PC-3 (cell line): ENCODE measurements at regions not wholly inside any gene's neighbourhood (a gene's known extent, or its start where the extent isn't known, plus 50 kb on each side); places are given as distances from the start of the nearest gene placed in this dataset.

Experiments used
- EZH2 ChIP-seq: fragments of 300-600 bp; sonication (generic); IDR thresholded peaks from one replicate; pipeline ENCODE4 v1.6.1; 2017; ENCODE audit warnings: antibody characterized with exemption, mild to moderate bottlenecking, low read length; ENCODE audit not compliant: unreplicated experiment
- EZH2phosphoT487 ChIP-seq: fragments of 300-600 bp; sonication (generic); IDR thresholded peaks from 2 replicates; pipeline ENCODE4 v1.6.1; 2018; ENCODE audit warnings: mild to moderate bottlenecking, antibody characterized with exemption, low read length, borderline replicate concordance
- TF ChIP-seq, protein P1 (sequence below): fragments of 300-600 bp; sonication (generic); conservative IDR thresholded peaks from 2 replicates; pipeline ENCODE4 v1.5.1; 2017; ENCODE audit warnings: antibody characterized with exemption, low read depth, mild to moderate bottlenecking, low read length

DNA sequence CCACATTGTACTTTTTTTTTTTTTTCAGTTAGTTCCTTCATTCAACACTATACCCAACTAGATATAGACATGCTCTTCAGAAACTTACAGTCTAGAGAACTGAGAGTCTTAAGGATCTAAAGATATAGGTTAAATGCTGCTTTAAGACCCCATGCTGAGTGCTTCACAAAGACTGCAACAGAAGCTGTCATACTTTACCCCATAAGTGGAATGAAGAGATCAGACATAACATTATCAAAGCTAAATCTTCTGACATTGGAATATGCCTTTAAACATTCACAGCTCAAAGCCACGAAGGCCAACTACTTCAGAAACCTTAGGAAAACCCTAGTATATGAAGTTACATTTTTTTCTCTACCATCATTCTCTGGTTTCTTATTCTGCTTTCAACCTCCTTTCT, 666.4 kb downstream of the KCNT2 start:
- TF ChIP-seq EZH2 (no peak), EZH2phosphoT487 (no peak)
- TF ChIP-seq, protein P1, sequence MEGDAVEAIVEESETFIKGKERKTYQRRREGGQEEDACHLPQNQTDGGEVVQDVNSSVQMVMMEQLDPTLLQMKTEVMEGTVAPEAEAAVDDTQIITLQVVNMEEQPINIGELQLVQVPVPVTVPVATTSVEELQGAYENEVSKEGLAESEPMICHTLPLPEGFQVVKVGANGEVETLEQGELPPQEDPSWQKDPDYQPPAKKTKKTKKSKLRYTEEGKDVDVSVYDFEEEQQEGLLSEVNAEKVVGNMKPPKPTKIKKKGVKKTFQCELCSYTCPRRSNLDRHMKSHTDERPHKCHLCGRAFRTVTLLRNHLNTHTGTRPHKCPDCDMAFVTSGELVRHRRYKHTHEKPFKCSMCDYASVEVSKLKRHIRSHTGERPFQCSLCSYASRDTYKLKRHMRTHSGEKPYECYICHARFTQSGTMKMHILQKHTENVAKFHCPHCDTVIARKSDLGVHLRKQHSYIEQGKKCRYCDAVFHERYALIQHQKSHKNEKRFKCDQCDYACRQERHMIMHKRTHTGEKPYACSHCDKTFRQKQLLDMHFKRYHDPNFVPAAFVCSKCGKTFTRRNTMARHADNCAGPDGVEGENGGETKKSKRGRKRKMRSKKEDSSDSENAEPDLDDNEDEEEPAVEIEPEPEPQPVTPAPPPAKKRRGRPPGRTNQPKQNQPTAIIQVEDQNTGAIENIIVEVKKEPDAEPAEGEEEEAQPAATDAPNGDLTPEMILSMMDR, result no peak
